ENCODE measurements at regions not wholly inside any gene's neighbourhood (a gene's known extent, or its start where the extent isn't known, plus 50 kb on each side); places are given as distances from the start of the nearest gene placed in this dataset.

DNA sequence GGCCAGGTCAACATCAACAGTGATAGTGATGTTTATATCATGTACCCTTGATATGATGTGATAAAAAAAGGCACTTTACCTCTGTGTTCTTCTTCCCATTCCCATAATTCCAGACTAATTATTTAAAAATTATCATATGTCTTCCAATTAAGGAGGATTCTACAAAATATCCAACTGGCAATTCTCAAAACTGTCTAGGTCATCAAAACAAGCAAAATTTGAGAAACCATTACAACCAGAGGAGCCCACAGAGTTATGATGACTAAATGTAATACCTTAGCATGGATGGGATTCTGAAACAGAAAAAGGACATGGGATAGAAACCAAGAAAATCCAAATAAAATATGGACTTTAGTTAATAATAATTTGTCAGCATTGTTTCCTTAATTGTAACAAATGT is 428.6 kb upstream of the AMOT start:
- no peak for ATAC-seq
- TF ChIP-seq ISL1 (CRISPR knock-in tag; IDR thresholded peaks at IDR 0.05): no peak
- TF ChIP-seq GLIS3 (CRISPR knock-in tag; IDR thresholded peaks at IDR 0.05): no peak
- TF ChIP-seq ZFP3 (CRISPR knock-in tag; IDR thresholded peaks at IDR 0.05): no peak
- no peak for TF ChIP-seq ZNF8 (CRISPR knock-in tag; IDR thresholded peaks at IDR 0.05)
- TF ChIP-seq, protein P1, sequence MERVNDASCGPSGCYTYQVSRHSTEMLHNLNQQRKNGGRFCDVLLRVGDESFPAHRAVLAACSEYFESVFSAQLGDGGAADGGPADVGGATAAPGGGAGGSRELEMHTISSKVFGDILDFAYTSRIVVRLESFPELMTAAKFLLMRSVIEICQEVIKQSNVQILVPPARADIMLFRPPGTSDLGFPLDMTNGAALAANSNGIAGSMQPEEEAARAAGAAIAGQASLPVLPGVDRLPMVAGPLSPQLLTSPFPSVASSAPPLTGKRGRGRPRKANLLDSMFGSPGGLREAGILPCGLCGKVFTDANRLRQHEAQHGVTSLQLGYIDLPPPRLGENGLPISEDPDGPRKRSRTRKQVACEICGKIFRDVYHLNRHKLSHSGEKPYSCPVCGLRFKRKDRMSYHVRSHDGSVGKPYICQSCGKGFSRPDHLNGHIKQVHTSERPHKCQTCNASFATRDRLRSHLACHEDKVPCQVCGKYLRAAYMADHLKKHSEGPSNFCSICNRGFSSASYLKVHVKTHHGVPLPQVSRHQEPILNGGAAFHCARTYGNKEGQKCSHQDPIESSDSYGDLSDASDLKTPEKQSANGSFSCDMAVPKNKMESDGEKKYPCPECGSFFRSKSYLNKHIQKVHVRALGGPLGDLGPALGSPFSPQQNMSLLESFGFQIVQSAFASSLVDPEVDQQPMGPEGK (CRISPR knock-in tag; IDR thresholded peaks at IDR 0.05; ENCODE audit: borderline replicate concordance): no peak
- TF ChIP-seq RARB (CRISPR knock-in tag; IDR thresholded peaks at IDR 0.05): no peak
- no peak for TF ChIP-seq PPARA (CRISPR knock-in tag; IDR thresholded peaks at IDR 0.05; ENCODE audit: borderline replicate concordance)
- no peak for TF ChIP-seq TOX (CRISPR knock-in tag; IDR thresholded peaks at IDR 0.05; ENCODE audit: borderline replicate concordance)
- TF ChIP-seq, protein P2, sequence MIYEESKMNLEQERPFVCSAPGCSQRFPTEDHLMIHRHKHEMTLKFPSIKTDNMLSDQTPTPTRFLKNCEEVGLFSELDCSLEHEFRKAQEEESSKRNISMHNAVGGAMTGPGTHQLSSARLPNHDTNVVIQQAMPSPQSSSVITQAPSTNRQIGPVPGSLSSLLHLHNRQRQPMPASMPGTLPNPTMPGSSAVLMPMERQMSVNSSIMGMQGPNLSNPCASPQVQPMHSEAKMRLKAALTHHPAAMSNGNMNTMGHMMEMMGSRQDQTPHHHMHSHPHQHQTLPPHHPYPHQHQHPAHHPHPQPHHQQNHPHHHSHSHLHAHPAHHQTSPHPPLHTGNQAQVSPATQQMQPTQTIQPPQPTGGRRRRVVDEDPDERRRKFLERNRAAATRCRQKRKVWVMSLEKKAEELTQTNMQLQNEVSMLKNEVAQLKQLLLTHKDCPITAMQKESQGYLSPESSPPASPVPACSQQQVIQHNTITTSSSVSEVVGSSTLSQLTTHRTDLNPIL (CRISPR knock-in tag; IDR thresholded peaks at IDR 0.05; ENCODE audit: low read depth): no peak
- no peak for TF ChIP-seq CSRNP3 (CRISPR knock-in tag; IDR thresholded peaks at IDR 0.05)
- no peak for TF ChIP-seq OSR1 (CRISPR knock-in tag; IDR thresholded peaks at IDR 0.05)
- TF ChIP-seq TCF4 (CRISPR knock-in tag; IDR thresholded peaks at IDR 0.05; ENCODE audit: borderline replicate concordance): no peak
- no peak for TF ChIP-seq ZFP30 (CRISPR knock-in tag; IDR thresholded peaks at IDR 0.05)
- TF ChIP-seq ZNF70 (CRISPR knock-in tag; IDR thresholded peaks at IDR 0.05): no peak
- TF ChIP-seq SNAI2 (CRISPR knock-in tag; IDR thresholded peaks at IDR 0.05): no peak
- no peak for TF ChIP-seq CSDC2 (CRISPR knock-in tag; IDR thresholded peaks at IDR 0.05)
- TF ChIP-seq TSHZ2 (CRISPR knock-in tag; IDR thresholded peaks at IDR 0.05): no peak
- TF ChIP-seq ZC3H10 (CRISPR knock-in tag; IDR thresholded peaks at IDR 0.05): no peak
- no peak for TF ChIP-seq ESRRG (CRISPR knock-in tag; IDR thresholded peaks at IDR 0.05)
- TF ChIP-seq, protein P3, sequence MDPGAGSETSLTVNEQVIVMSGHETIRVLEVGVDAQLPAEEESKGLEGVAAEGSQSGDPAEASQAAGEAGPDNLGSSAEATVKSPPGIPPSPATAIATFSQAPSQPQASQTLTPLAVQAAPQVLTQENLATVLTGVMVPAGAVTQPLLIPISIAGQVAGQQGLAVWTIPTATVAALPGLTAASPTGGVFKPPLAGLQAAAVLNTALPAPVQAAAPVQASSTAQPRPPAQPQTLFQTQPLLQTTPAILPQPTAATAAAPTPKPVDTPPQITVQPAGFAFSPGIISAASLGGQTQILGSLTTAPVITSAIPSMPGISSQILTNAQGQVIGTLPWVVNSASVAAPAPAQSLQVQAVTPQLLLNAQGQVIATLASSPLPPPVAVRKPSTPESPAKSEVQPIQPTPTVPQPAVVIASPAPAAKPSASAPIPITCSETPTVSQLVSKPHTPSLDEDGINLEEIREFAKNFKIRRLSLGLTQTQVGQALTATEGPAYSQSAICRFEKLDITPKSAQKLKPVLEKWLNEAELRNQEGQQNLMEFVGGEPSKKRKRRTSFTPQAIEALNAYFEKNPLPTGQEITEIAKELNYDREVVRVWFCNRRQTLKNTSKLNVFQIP (CRISPR knock-in tag; IDR thresholded peaks at IDR 0.05; ENCODE audit: borderline replicate concordance, low read depth): no peak

DNA sequence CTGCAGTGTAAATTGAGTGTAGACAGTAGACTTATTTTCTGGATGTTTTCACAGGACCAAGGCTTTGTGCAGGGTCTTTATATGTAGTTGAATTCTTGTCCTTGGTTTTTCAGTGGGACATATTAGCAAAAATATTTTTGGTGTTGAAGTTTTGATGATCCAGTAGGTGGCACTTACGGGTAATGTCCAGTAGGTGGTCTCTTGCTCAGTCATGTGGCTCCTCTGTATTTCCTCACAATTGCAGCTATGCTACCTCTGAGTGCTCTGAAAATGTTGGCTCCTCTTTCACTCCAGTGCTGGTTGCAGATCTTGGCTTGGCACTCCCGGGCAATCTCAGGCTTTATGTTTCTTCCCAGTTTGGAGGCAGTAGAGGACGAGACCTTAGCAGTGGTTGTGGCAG is 419.8 kb upstream of the AMOT start:
- TF ChIP-seq OSR1 (CRISPR knock-in tag; IDR thresholded peaks at IDR 0.05) (no peak), ZNF565 (CRISPR knock-in tag; conservative IDR thresholded peaks at IDR 0.05; ENCODE audit: low read depth) (no peak), RARB (CRISPR knock-in tag; IDR thresholded peaks at IDR 0.05) (no peak)
- peak; percentile 45; the same call in 1 of the 3 replicates for ATAC-seq

GRCh38 chrX:113222305-113222704 is 381.7 kb upstream of the AMOT start:
- ATAC-seq: no peak
- no peak for TF ChIP-seq ZFP30 (CRISPR knock-in tag; IDR thresholded peaks at IDR 0.05)
- TF ChIP-seq TSHZ2 (CRISPR knock-in tag; IDR thresholded peaks at IDR 0.05): no peak
- TF ChIP-seq TCF4 (CRISPR knock-in tag; IDR thresholded peaks at IDR 0.05; ENCODE audit: borderline replicate concordance): no peak
- TF ChIP-seq, protein P1 (CRISPR knock-in tag; IDR thresholded peaks at IDR 0.05; ENCODE audit: borderline replicate concordance): no peak
- no peak for TF ChIP-seq ZNF8 (CRISPR knock-in tag; IDR thresholded peaks at IDR 0.05)
- TF ChIP-seq RARB (CRISPR knock-in tag; IDR thresholded peaks at IDR 0.05): no peak
- no peak for TF ChIP-seq ZNF565 (CRISPR knock-in tag; conservative IDR thresholded peaks at IDR 0.05; ENCODE audit: low read depth)
- no peak for TF ChIP-seq ZNF70 (CRISPR knock-in tag; IDR thresholded peaks at IDR 0.05)
- TF ChIP-seq, protein P3 (CRISPR knock-in tag; IDR thresholded peaks at IDR 0.05; ENCODE audit: borderline replicate concordance, low read depth): no peak
- no peak for TF ChIP-seq ARNTL (CRISPR knock-in tag; IDR thresholded peaks at IDR 0.05; ENCODE audit: borderline replicate concordance, low read depth)
- TF ChIP-seq ZC3H10 (CRISPR knock-in tag; IDR thresholded peaks at IDR 0.05): no peak
- TF ChIP-seq CSDC2 (CRISPR knock-in tag; IDR thresholded peaks at IDR 0.05): no peak

Measured in SK-N-SH treated with all-trans-retinoic acid at 6 μM for 48 hours (cell line).